Activated naive CD4-positive, alpha-beta T cell treated with anti-CD3 and anti-CD28 coated beads for 36 hours (primary cell): ENCODE measurements at regions not wholly inside any gene's neighbourhood (a gene's known extent, or its start where the extent isn't known, plus 50 kb on each side); places are given as distances from the start of the nearest gene placed in this dataset.

Source experiments
- CTCF ChIA-PET: fragments of 350-600 bp; sonication (Branson Sonifier 250); formaldehyde crosslinking; loops from one replicate; lab custom pipeline; 2021; ENCODE audit warnings: antibody characterized with exemption; lab: Charles Lee
- DNase-seq: peaks from one replicate; pipeline ENCODE4 v3.0.0-alpha.2; 2020
- H3K27ac Mint-ChIP-seq: one replicate; pipeline ENCODE4 v1.8.0; 2021; ENCODE audit warnings: mild to moderate bottlenecking, mixed read lengths
- H3K27me3 Mint-ChIP-seq: one replicate; pipeline ENCODE4 v1.8.0; 2021; ENCODE audit warnings: low read depth, mixed read lengths
- H3K36me3 Mint-ChIP-seq: one replicate; pipeline ENCODE4 v1.8.0; 2021; ENCODE audit warnings: low read depth, mixed read lengths
- H3K4me1 Mint-ChIP-seq: one replicate; pipeline ENCODE4 v1.8.0; 2021; ENCODE audit warnings: low read depth, mixed read lengths
- H3K4me3 Mint-ChIP-seq: one replicate; pipeline ENCODE4 v1.8.0; 2021; ENCODE audit warnings: mild to moderate bottlenecking, moderate library complexity, mixed read lengths
- H3K9me3 Mint-ChIP-seq: one replicate; pipeline ENCODE4 v1.8.0; 2021; ENCODE audit warnings: mixed read lengths
- intact Hi-C: fragments of 100-400 bp; cut with micrococcal nuclease; formaldehyde crosslinking; loops from one replicate; pipeline ENCODE4 v1.15.1; 2023

GRCh38 chr5:10836986-10837385, 76.0 kb upstream of the DAP start:
- Mint-ChIP-seq H3K4me3 (no peak overlapping the region), H3K27ac (no peak overlapping the region), H3K9me3 (no peaks in the 10 kb centered on the region), H3K36me3 (no peaks in the 10 kb centered on the region), H3K27me3 (peaks cover 5% of the 10 kb centered on the region), H3K4me1 (no peaks in the 10 kb centered on the region)
- intact Hi-C loops, result no loop called here
- DNase-seq, result no peak
- CTCF ChIA-PET, result interaction anchor here (0.9 kb wide), 1 partner anchor 19 kb away, joined by 3 read pairs; no protein-coding TSS in a partner anchor

- CTCF ChIA-PET, result no interaction called here
- no peaks in the 10 kb centered on the region for H3K4me1 Mint-ChIP-seq
- H3K9me3 Mint-ChIP-seq, result no peaks in the 10 kb centered on the region
- DNase-seq, result no peak
- no peak overlapping the region for H3K27ac Mint-ChIP-seq
- H3K36me3 Mint-ChIP-seq, result no peaks in the 10 kb centered on the region
- no peak overlapping the region for H3K4me3 Mint-ChIP-seq
- peaks cover 5% of the 10 kb centered on the region for H3K27me3 Mint-ChIP-seq
- intact Hi-C loops, result no loop called here
Measured at GRCh38 chr5:10834695-10835094, 73.7 kb upstream of the DAP start.

- CTCF ChIA-PET, result no interaction called here
- no peak overlapping the region for H3K4me3 Mint-ChIP-seq
- no peaks in the 10 kb centered on the region for H3K36me3 Mint-ChIP-seq
- peaks cover 2% of the 10 kb centered on the region for H3K27me3 Mint-ChIP-seq
- H3K9me3 Mint-ChIP-seq, result no peaks in the 10 kb centered on the region
- H3K27ac Mint-ChIP-seq, result no peak overlapping the region
- DNase-seq, result no peak
- H3K4me1 Mint-ChIP-seq, result no peaks in the 10 kb centered on the region
- intact Hi-C loops, result no loop called here
Measured at GRCh38 chr5:10832987-10833386, 72.0 kb upstream of the DAP start.

GRCh38 chr5:10832421-10832820, 71.4 kb upstream of the DAP start:
- Mint-ChIP-seq H3K9me3 (no peaks in the 10 kb centered on the region), H3K4me3 (no peak overlapping the region), H3K36me3 (no peaks in the 10 kb centered on the region), H3K27me3 (no peaks in the 10 kb centered on the region), H3K27ac (no peak overlapping the region), H3K4me1 (no peaks in the 10 kb centered on the region)
- no peak for DNase-seq
- intact Hi-C loops, result no loop called here
- CTCF ChIA-PET, result no interaction called here

GRCh38 chr5:10831419-10831818, 70.4 kb upstream of the DAP start:
- no peaks in the 10 kb centered on the region for H3K4me1 Mint-ChIP-seq

GRCh38 chr5:10828241-10828640, 67.2 kb upstream of the DAP start:
- DNase-seq, result no peak
- Mint-ChIP-seq H3K27ac (no peak overlapping the region), H3K4me1 (no peaks in the 10 kb centered on the region), H3K9me3 (no peaks in the 10 kb centered on the region), H3K4me3 (no peak overlapping the region), H3K36me3 (no peaks in the 10 kb centered on the region), H3K27me3 (peaks cover 10% of the 10 kb centered on the region)
- CTCF ChIA-PET, result no interaction called here
- intact Hi-C loops, result no loop called here

More at GRCh38 chr5:10831419-10831818, 70.4 kb upstream of the DAP start:
- no peaks in the 10 kb centered on the region for H3K27me3 Mint-ChIP-seq
- H3K9me3 Mint-ChIP-seq, result no peaks in the 10 kb centered on the region
- no peaks in the 10 kb centered on the region for H3K36me3 Mint-ChIP-seq
- no peak overlapping the region for H3K27ac Mint-ChIP-seq
- no peak for DNase-seq
- intact Hi-C loops, result no loop called here
- no peak overlapping the region for H3K4me3 Mint-ChIP-seq
- CTCF ChIA-PET, result interaction anchor here (0.7 kb wide), 1 partner anchor 128 kb away, joined by 3 read pairs; no protein-coding TSS in a partner anchor

- H3K4me3 Mint-ChIP-seq, result no peak overlapping the region
- no peaks in the 10 kb centered on the region for H3K4me1 Mint-ChIP-seq
- no peaks in the 10 kb centered on the region for H3K9me3 Mint-ChIP-seq
- no peak overlapping the region for H3K27ac Mint-ChIP-seq
- no peak for DNase-seq
- H3K27me3 Mint-ChIP-seq, result peaks cover 14% of the 10 kb centered on the region
- CTCF ChIA-PET, result interaction anchor here (0.6 kb wide), 1 partner anchor 33 kb away, joined by 5 read pairs; no protein-coding TSS in a partner anchor
- intact Hi-C loops, result no loop called here
- no peaks in the 10 kb centered on the region for H3K36me3 Mint-ChIP-seq
Measured at GRCh38 chr5:10827571-10827970, 66.5 kb upstream of the DAP start.

GRCh38 chr5:10826971-10827370, 65.9 kb upstream of the DAP start:
- Mint-ChIP-seq H3K36me3 (no peaks in the 10 kb centered on the region), H3K27ac (no peak overlapping the region), H3K4me3 (no peak overlapping the region), H3K4me1 (no peaks in the 10 kb centered on the region), H3K27me3 (peaks cover 19% of the 10 kb centered on the region), H3K9me3 (no peaks in the 10 kb centered on the region)
- DNase-seq, result no peak
- CTCF ChIA-PET, result interaction anchor here (0.6 to 1.2 kb wide), 2 partner anchors 25 to 33 kb away, joined by 3 to 5 read pairs; no protein-coding TSS in a partner anchor
- intact Hi-C loops, result no loop called here

- intact Hi-C loops, result no loop called here
- DNase-seq, result no peak
- Mint-ChIP-seq H3K27me3 (peaks cover 21% of the 10 kb centered on the region), H3K4me3 (no peak overlapping the region), H3K9me3 (no peaks in the 10 kb centered on the region), H3K27ac (no peak overlapping the region), H3K4me1 (no peaks in the 10 kb centered on the region), H3K36me3 (no peaks in the 10 kb centered on the region)
- CTCF ChIA-PET, result interaction anchor here (1.2 kb wide), 1 partner anchor 26 kb away, joined by 3 read pairs; no protein-coding TSS in a partner anchor
Measured at GRCh38 chr5:10825897-10826644, 65.0 kb upstream of the DAP start.

- DNase-seq, result no peak
- Mint-ChIP-seq H3K27ac (no peak overlapping the region), H3K36me3 (no peaks in the 10 kb centered on the region), H3K4me3 (no peak overlapping the region), H3K27me3 (peaks cover 20% of the 10 kb centered on the region), H3K4me1 (no peaks in the 10 kb centered on the region), H3K9me3 (peaks cover 6% of the 10 kb centered on the region)
- intact Hi-C loops, result no loop called here
- CTCF ChIA-PET, result no interaction called here
Measured at GRCh38 chr5:10812218-10812617, 51.2 kb upstream of the DAP start.
